Natural killer cell (primary cell): ENCODE measurements at regions not wholly inside any gene's neighbourhood (a gene's known extent, or its start where the extent isn't known, plus 50 kb on each side); places are given as distances from the start of the nearest gene placed in this dataset.

ENCODE experiments used
- ATAC-seq, 3 donors: fragments of 150-1000 bp in 2 of 3; fragments of 200-7000 bp in 1 of 3; cut with Tn5 transposase; 1 replicate in 1 of 3; 2 replicates in 2 of 3; pipeline ENCODE4 v1.10.0; 2021; ENCODE audit warnings: mild to moderate bottlenecking in 2 of 3, moderate library complexity in 2 of 3
- DNase-seq, 2 donors: peaks; one replicate each; pipeline versions ENCODE4 v3.0.0 to v3.0.0-alpha.2; 2013 to 2021; ENCODE audit warnings: mixed read lengths in 1 of 2
- H3K27ac ChIP-seq: one replicate; pipeline ENCODE4 v1.5.1; 2013; ENCODE audit warnings: mild to moderate bottlenecking, low read length
- H3K27me3 ChIP-seq: one replicate; pipeline ENCODE4 v1.6.1; 2013; ENCODE audit warnings: low read length; ENCODE audit not compliant: control insufficient read depth, insufficient read depth
- H3K36me3 ChIP-seq: one replicate; pipeline ENCODE4 v1.6.1; 2013; ENCODE audit warnings: low read length; ENCODE audit not compliant: control insufficient read depth, insufficient read depth
- H3K4me1 ChIP-seq: one replicate; pipeline ENCODE4 v1.6.1; 2013; ENCODE audit warnings: low read length; ENCODE audit not compliant: control insufficient read depth, insufficient read depth
- H3K4me3 ChIP-seq: one replicate; pipeline ENCODE4 v1.5.1; 2013; ENCODE audit warnings: low read length
- H3K9me3 ChIP-seq: one replicate; pipeline ENCODE4 v1.6.1; 2013; ENCODE audit warnings: low read length; ENCODE audit not compliant: control insufficient read depth, insufficient read depth
- H3K27ac Mint-ChIP-seq, 2 donors: one replicate each; pipeline ENCODE4 v1.8.0; 2022; ENCODE audit warnings: mild to moderate bottlenecking in 2 of 2, mixed read lengths in 2 of 2, moderate library complexity in 1 of 2
- H3K27me3 Mint-ChIP-seq, 2 donors: one replicate each; pipeline ENCODE4 v1.8.0; 2022; ENCODE audit warnings: low read depth in 2 of 2, mixed read lengths in 2 of 2
- H3K36me3 Mint-ChIP-seq: one replicate; pipeline ENCODE4 v1.8.0; 2022; ENCODE audit warnings: mixed read lengths
- H3K4me1 Mint-ChIP-seq, 2 donors: one replicate each; pipeline ENCODE4 v1.8.0; 2022; ENCODE audit warnings: mixed read lengths in 2 of 2
- H3K4me3 Mint-ChIP-seq: one replicate; pipeline ENCODE4 v1.8.0; 2022; ENCODE audit warnings: mild to moderate bottlenecking, moderate library complexity, mixed read lengths
- H3K9me3 Mint-ChIP-seq, 2 donors: one replicate each; pipeline ENCODE4 v1.8.0; 2022; ENCODE audit warnings: mixed read lengths in 2 of 2
- CTCF ChIP-seq: fragments of 200-600 bp; IDR thresholded peaks from one replicate; pipeline ENCODE4 v1.8.0; 2022; ENCODE audit warnings: antibody characterized with exemption
- WGBS: methylation state at CpG from one replicate; pipeline ENCODE4 v1.1.7; 2013; ENCODE audit warnings: missing lambda C conversion rate; ENCODE audit not compliant: insufficient coverage; 5-methylcytosine and 5-hydroxymethylcytosine counted together
- intact Hi-C: fragments of 100-400 bp; cut with micrococcal nuclease; formaldehyde crosslinking; loops from one replicate; pipeline ENCODE4 v1.14.2; 2022

GRCh38 chr2:217065695-217066405 is 206.0 kb upstream of the TNP1 start:
- intact Hi-C loops, result no loop called here
- TF ChIP-seq CTCF, result no peak
- Histone ChIP-seq H3K27ac (no peak overlapping the region), H3K27me3 (no peaks in the 10 kb centered on the region), H3K36me3 (no peaks in the 10 kb centered on the region), H3K4me1 (no peaks in the 10 kb centered on the region), H3K4me3 (no peak overlapping the region), H3K9me3 (peaks cover 10% of the 10 kb centered on the region)
- Mint-ChIP-seq H3K36me3 (no peaks in the 10 kb centered on the region), H3K4me1 (no peaks in the 10 kb centered on the region), H3K27ac (no peak overlapping the region), H3K9me3 (no peaks in the 10 kb centered on the region), H3K27me3 (peaks cover 9 to 10% of the 10 kb centered on the region in 2 donors), H3K4me3 (no peak overlapping the region)
- DNase-seq (no peak), ATAC-seq (no peak)
- 96% methylated on average over 3 of the region's 7 CpGs for WGBS

DNA sequence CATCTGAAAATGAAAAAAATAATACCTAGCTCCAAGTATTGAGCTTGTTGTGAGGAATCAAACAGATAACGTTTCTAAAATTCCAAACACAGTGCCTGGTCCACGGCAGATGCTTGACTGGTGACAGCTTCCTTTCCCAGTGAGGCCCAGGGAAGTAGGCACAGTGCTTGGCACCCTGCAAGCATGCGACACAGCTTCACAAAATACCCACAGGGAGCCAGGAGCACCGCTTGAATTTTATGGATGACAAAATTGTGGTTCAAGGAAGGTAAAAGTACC is 205.1 kb upstream of the TNP1 start:
- Histone ChIP-seq H3K4me3 (no peak overlapping the region), H3K9me3 (peaks cover 10% of the 10 kb centered on the region), H3K27me3 (no peaks in the 10 kb centered on the region), H3K27ac (no peak overlapping the region), H3K4me1 (no peaks in the 10 kb centered on the region), H3K36me3 (no peaks in the 10 kb centered on the region)
- Mint-ChIP-seq H3K27ac (no peak overlapping the region), H3K9me3 (no peaks in the 10 kb centered on the region), H3K27me3 (peaks cover 9 to 10% of the 10 kb centered on the region in 2 donors), H3K36me3 (no peaks in the 10 kb centered on the region), H3K4me1 (no peaks in the 10 kb centered on the region), H3K4me3 (no peak overlapping the region)
- WGBS, result 80% methylated on average over 4 of the region's 4 CpGs
- intact Hi-C loops, result no loop called here
- no peak for ATAC-seq
- DNase-seq, result no peak
- no peak for TF ChIP-seq CTCF

DNA sequence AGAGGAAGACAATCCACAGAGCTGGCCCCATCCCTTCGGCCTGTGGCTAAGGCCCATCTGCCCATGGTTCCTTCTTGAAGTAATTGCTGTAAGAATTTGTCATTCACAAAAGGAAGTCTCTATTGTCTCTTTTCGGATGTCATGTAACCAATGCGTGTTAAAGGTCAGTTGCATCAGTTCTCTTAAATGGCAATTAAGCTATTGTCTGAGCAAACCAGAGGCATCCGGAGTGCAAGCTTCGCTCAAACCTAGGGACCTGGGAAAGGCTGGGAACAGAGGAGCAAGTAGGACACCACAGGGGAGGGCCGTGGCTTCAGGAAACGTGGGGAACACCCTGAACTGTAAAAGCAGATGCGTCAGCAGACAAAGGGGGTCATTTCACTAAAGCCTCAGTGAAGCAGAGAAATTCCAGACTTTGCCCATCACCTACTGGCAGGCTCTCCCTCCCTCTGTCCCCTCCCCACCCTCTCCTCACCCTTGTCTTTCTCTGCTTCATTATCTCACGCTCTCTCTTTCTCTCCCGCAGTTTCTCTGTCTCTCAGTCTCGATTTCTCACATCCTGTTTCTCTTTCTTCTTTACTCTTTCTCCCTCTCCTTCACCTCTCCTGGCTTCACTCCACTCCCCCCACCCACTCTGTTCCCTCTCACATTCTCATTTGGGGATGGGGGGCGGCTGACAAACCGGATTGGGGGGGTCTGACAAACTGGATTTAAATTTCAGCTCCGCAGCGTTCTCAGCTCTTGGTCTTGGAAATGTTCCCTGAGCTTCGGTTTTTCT is 204.6 kb upstream of the TNP1 start:
- no peaks in the 10 kb centered on the region for H3K9me3 Mint-ChIP-seq
- H3K27me3 Mint-ChIP-seq, result peaks cover 9 to 10% of the 10 kb centered on the region in 2 donors
- H3K36me3 Mint-ChIP-seq, result no peaks in the 10 kb centered on the region
- no peaks in the 10 kb centered on the region for H3K27me3 ChIP-seq
- no peak overlapping the region for H3K27ac ChIP-seq
- TF ChIP-seq CTCF, result no peak
- ATAC-seq (no peak), DNase-seq (no peak)
- intact Hi-C loops, result no loop called here
- H3K9me3 ChIP-seq, result peaks cover 9% of the 10 kb centered on the region
- no peaks in the 10 kb centered on the region for H3K4me1 Mint-ChIP-seq
- 68% methylated on average over 16 of the region's 16 CpGs for WGBS
- H3K4me3 ChIP-seq, result no peak overlapping the region
- H3K4me3 Mint-ChIP-seq, result no peak overlapping the region
- H3K27ac Mint-ChIP-seq, result no peak overlapping the region
- no peaks in the 10 kb centered on the region for H3K36me3 ChIP-seq
- H3K4me1 ChIP-seq, result no peaks in the 10 kb centered on the region
